ENCODE measurements at regions not wholly inside any gene's neighbourhood (a gene's known extent, or its start where the extent isn't known, plus 50 kb on each side); places are given as distances from the start of the nearest gene placed in this dataset.

DNA sequence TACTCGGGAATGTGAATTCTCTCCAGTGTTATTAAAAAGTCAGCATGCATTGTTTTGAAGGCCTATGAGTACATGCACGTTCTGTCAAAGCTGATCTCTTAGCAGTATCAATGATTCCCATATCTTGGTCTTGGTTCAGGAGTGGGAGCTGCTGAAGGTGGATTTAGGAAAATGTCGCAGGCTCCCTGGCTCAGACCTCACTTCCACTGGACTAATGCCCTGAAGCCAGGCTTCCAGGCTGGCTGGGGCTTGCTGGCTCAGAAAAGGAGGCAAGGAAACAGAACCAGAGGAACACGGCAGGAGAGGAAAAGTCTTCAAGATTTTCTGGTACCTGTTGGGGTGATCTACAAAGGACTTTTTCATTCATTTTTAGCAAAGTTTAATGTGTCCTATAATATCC is 81.6 kb downstream of the OLIG3 start:
- TF ChIP-seq, protein P1, sequence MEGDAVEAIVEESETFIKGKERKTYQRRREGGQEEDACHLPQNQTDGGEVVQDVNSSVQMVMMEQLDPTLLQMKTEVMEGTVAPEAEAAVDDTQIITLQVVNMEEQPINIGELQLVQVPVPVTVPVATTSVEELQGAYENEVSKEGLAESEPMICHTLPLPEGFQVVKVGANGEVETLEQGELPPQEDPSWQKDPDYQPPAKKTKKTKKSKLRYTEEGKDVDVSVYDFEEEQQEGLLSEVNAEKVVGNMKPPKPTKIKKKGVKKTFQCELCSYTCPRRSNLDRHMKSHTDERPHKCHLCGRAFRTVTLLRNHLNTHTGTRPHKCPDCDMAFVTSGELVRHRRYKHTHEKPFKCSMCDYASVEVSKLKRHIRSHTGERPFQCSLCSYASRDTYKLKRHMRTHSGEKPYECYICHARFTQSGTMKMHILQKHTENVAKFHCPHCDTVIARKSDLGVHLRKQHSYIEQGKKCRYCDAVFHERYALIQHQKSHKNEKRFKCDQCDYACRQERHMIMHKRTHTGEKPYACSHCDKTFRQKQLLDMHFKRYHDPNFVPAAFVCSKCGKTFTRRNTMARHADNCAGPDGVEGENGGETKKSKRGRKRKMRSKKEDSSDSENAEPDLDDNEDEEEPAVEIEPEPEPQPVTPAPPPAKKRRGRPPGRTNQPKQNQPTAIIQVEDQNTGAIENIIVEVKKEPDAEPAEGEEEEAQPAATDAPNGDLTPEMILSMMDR (IDR thresholded peaks at IDR 0.05 in 2 of 3, conservative IDR thresholded peaks at IDR 0.05 in 1 of 3; ENCODE audit: borderline replicate concordance in 1 of 3, insufficient read depth in 1 of 3, low read depth in 2 of 3, low read length in 2 of 3), result no peak
- TF ChIP-seq POLR2A (IDR thresholded peaks at IDR 0.05; ENCODE audit: borderline replicate concordance, extremely low read depth, insufficient read depth, insufficient read length) (no peak), TCF7L2 (IDR thresholded peaks at IDR 0.05; ENCODE audit: borderline replicate concordance, extremely low read depth, insufficient read depth, insufficient read length) (no peak), YY1 (IDR thresholded peaks at IDR 0.05; ENCODE audit: extremely low read depth, insufficient replicate concordance, low read depth, low read length) (no peak), JUND (IDR thresholded peaks at IDR 0.05) (no peak), FOSL1 (IDR thresholded peaks at IDR 0.05; ENCODE audit: low read depth) (no peak)
- TF ChIP-seq, protein P2, sequence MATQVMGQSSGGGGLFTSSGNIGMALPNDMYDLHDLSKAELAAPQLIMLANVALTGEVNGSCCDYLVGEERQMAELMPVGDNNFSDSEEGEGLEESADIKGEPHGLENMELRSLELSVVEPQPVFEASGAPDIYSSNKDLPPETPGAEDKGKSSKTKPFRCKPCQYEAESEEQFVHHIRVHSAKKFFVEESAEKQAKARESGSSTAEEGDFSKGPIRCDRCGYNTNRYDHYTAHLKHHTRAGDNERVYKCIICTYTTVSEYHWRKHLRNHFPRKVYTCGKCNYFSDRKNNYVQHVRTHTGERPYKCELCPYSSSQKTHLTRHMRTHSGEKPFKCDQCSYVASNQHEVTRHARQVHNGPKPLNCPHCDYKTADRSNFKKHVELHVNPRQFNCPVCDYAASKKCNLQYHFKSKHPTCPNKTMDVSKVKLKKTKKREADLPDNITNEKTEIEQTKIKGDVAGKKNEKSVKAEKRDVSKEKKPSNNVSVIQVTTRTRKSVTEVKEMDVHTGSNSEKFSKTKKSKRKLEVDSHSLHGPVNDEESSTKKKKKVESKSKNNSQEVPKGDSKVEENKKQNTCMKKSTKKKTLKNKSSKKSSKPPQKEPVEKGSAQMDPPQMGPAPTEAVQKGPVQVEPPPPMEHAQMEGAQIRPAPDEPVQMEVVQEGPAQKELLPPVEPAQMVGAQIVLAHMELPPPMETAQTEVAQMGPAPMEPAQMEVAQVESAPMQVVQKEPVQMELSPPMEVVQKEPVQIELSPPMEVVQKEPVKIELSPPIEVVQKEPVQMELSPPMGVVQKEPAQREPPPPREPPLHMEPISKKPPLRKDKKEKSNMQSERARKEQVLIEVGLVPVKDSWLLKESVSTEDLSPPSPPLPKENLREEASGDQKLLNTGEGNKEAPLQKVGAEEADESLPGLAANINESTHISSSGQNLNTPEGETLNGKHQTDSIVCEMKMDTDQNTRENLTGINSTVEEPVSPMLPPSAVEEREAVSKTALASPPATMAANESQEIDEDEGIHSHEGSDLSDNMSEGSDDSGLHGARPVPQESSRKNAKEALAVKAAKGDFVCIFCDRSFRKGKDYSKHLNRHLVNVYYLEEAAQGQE (IDR thresholded peaks at IDR 0.05; ENCODE audit: low read depth), result no peak
